ENCODE measurements at regions not wholly inside any gene's neighbourhood (a gene's known extent, or its start where the extent isn't known, plus 50 kb on each side); places are given as distances from the start of the nearest gene placed in this dataset.

DNA sequence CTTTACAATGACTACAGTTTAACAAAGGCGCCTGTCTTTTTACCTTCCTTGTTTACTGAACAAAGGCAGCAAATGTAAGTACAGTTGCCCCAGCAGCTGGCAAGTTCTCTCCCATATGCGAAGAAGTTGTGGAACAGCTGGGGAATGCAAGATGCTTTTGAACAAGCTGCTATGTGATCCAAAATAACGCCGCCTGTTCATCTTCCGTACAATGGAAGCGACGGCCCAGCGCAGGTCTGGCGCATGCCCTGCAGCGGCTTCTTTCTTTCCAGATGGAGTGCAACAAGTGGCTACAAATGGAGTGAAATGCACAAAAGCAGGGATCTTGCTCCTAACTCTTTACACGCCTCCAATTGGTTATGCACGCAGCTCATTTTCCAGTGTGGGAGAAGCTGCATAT, 97.0 kb upstream of the SVIL start (continued):
- TF ChIP-seq, protein P1, sequence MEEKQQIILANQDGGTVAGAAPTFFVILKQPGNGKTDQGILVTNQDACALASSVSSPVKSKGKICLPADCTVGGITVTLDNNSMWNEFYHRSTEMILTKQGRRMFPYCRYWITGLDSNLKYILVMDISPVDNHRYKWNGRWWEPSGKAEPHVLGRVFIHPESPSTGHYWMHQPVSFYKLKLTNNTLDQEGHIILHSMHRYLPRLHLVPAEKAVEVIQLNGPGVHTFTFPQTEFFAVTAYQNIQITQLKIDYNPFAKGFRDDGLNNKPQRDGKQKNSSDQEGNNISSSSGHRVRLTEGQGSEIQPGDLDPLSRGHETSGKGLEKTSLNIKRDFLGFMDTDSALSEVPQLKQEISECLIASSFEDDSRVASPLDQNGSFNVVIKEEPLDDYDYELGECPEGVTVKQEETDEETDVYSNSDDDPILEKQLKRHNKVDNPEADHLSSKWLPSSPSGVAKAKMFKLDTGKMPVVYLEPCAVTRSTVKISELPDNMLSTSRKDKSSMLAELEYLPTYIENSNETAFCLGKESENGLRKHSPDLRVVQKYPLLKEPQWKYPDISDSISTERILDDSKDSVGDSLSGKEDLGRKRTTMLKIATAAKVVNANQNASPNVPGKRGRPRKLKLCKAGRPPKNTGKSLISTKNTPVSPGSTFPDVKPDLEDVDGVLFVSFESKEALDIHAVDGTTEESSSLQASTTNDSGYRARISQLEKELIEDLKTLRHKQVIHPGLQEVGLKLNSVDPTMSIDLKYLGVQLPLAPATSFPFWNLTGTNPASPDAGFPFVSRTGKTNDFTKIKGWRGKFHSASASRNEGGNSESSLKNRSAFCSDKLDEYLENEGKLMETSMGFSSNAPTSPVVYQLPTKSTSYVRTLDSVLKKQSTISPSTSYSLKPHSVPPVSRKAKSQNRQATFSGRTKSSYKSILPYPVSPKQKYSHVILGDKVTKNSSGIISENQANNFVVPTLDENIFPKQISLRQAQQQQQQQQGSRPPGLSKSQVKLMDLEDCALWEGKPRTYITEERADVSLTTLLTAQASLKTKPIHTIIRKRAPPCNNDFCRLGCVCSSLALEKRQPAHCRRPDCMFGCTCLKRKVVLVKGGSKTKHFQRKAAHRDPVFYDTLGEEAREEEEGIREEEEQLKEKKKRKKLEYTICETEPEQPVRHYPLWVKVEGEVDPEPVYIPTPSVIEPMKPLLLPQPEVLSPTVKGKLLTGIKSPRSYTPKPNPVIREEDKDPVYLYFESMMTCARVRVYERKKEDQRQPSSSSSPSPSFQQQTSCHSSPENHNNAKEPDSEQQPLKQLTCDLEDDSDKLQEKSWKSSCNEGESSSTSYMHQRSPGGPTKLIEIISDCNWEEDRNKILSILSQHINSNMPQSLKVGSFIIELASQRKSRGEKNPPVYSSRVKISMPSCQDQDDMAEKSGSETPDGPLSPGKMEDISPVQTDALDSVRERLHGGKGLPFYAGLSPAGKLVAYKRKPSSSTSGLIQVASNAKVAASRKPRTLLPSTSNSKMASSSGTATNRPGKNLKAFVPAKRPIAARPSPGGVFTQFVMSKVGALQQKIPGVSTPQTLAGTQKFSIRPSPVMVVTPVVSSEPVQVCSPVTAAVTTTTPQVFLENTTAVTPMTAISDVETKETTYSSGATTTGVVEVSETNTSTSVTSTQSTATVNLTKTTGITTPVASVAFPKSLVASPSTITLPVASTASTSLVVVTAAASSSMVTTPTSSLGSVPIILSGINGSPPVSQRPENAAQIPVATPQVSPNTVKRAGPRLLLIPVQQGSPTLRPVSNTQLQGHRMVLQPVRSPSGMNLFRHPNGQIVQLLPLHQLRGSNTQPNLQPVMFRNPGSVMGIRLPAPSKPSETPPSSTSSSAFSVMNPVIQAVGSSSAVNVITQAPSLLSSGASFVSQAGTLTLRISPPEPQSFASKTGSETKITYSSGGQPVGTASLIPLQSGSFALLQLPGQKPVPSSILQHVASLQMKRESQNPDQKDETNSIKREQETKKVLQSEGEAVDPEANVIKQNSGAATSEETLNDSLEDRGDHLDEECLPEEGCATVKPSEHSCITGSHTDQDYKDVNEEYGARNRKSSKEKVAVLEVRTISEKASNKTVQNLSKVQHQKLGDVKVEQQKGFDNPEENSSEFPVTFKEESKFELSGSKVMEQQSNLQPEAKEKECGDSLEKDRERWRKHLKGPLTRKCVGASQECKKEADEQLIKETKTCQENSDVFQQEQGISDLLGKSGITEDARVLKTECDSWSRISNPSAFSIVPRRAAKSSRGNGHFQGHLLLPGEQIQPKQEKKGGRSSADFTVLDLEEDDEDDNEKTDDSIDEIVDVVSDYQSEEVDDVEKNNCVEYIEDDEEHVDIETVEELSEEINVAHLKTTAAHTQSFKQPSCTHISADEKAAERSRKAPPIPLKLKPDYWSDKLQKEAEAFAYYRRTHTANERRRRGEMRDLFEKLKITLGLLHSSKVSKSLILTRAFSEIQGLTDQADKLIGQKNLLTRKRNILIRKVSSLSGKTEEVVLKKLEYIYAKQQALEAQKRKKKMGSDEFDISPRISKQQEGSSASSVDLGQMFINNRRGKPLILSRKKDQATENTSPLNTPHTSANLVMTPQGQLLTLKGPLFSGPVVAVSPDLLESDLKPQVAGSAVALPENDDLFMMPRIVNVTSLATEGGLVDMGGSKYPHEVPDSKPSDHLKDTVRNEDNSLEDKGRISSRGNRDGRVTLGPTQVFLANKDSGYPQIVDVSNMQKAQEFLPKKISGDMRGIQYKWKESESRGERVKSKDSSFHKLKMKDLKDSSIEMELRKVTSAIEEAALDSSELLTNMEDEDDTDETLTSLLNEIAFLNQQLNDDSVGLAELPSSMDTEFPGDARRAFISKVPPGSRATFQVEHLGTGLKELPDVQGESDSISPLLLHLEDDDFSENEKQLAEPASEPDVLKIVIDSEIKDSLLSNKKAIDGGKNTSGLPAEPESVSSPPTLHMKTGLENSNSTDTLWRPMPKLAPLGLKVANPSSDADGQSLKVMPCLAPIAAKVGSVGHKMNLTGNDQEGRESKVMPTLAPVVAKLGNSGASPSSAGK (IDR thresholded peaks at IDR 0.05) = no peak
- no peak for TF ChIP-seq ZNF551 (CRISPR knock-in tag; IDR thresholded peaks at IDR 0.05)
- TF ChIP-seq MYBL2 (IDR thresholded peaks at IDR 0.05; ENCODE audit: low read depth) = no peak
- no peak for TF ChIP-seq MYBL2 (CRISPR knock-in tag; IDR thresholded peaks at IDR 0.05; ENCODE audit: borderline replicate concordance)
- TF ChIP-seq, protein P2, sequence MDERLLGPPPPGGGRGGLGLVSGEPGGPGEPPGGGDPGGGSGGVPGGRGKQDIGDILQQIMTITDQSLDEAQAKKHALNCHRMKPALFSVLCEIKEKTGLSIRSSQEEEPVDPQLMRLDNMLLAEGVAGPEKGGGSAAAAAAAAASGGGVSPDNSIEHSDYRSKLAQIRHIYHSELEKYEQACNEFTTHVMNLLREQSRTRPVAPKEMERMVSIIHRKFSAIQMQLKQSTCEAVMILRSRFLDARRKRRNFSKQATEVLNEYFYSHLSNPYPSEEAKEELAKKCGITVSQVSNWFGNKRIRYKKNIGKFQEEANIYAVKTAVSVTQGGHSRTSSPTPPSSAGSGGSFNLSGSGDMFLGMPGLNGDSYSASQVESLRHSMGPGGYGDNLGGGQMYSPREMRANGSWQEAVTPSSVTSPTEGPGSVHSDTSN (CRISPR knock-in tag; IDR thresholded peaks at IDR 0.05; ENCODE audit: low read depth) = no peak
- TF ChIP-seq, protein P2 (tag; conservative IDR thresholded peaks at IDR 0.05; ENCODE audit: low read depth) = no peak
- no peak for TF ChIP-seq NRF1 (conservative IDR thresholded peaks at IDR 0.05 in 1 of 2, IDR thresholded peaks at IDR 0.05 in 1 of 2)

Data from K562 (cell line).